ENCODE measurements at regions not wholly inside any gene's neighbourhood (a gene's known extent, or its start where the extent isn't known, plus 50 kb on each side); places are given as distances from the start of the nearest gene placed in this dataset.

GRCh38 chr6:56843476-56844349 lies 111.2 kb upstream of the BEND6 start (continued):
- TF ChIP-seq, protein P1, sequence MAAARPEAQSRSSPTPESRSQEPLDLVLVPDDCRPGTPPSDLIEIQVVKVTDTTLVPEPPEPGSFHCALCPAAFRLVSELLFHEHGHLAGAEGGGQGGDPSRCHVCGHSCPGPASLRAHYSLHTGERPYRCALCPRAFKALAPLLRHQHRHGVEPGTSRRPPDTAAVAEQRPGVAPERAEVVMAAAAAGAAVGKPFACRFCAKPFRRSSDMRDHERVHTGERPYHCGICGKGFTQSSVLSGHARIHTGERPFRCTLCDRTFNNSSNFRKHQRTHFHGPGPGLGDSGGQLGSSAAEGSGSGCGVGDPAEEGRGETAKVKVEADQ (CRISPR knock-in tag; IDR thresholded peaks at IDR 0.05; ENCODE audit: borderline replicate concordance), result no peak
- no peak for TF ChIP-seq ZNF589 (CRISPR knock-in tag; conservative IDR thresholded peaks at IDR 0.05)
- TF ChIP-seq, protein P2, sequence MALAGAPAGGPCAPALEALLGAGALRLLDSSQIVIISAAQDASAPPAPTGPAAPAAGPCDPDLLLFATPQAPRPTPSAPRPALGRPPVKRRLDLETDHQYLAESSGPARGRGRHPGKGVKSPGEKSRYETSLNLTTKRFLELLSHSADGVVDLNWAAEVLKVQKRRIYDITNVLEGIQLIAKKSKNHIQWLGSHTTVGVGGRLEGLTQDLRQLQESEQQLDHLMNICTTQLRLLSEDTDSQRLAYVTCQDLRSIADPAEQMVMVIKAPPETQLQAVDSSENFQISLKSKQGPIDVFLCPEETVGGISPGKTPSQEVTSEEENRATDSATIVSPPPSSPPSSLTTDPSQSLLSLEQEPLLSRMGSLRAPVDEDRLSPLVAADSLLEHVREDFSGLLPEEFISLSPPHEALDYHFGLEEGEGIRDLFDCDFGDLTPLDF (CRISPR knock-in tag; IDR thresholded peaks at IDR 0.05), result no peak
- TF ChIP-seq ZNF280B (CRISPR knock-in tag; IDR thresholded peaks at IDR 0.05; ENCODE audit: borderline replicate concordance), result peak; percentile 32; the same call in 1 of the 2 replicates
- no peak for TF ChIP-seq ZNF451 (CRISPR knock-in tag; IDR thresholded peaks at IDR 0.05)
- TF ChIP-seq, protein P3, sequence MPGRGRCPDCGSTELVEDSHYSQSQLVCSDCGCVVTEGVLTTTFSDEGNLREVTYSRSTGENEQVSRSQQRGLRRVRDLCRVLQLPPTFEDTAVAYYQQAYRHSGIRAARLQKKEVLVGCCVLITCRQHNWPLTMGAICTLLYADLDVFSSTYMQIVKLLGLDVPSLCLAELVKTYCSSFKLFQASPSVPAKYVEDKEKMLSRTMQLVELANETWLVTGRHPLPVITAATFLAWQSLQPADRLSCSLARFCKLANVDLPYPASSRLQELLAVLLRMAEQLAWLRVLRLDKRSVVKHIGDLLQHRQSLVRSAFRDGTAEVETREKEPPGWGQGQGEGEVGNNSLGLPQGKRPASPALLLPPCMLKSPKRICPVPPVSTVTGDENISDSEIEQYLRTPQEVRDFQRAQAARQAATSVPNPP (CRISPR knock-in tag; IDR thresholded peaks at IDR 0.05), result no peak
- TF ChIP-seq AHDC1 (CRISPR knock-in tag; IDR thresholded peaks at IDR 0.05; ENCODE audit: borderline replicate concordance), result no peak
- no peak for TF ChIP-seq ZNF530 (CRISPR knock-in tag; IDR thresholded peaks at IDR 0.05; ENCODE audit: low read depth)
- TF ChIP-seq NFYB (CRISPR knock-in tag; IDR thresholded peaks at IDR 0.05), result no peak
- TF ChIP-seq TBL1XR1 (IDR thresholded peaks at IDR 0.05; ENCODE audit: borderline replicate concordance, low read length, partially characterized antibody), result no peak
- TF ChIP-seq ZSCAN9 (CRISPR knock-in tag; IDR thresholded peaks at IDR 0.05; ENCODE audit: borderline replicate concordance), result no peak
- TF ChIP-seq JUN (CRISPR knock-in tag; IDR thresholded peaks at IDR 0.05), result no peak
- no peak for TF ChIP-seq SRSF4 (IDR thresholded peaks at IDR 0.05; ENCODE audit: low read depth, low read length, poor library complexity, severe bottlenecking)
- TF ChIP-seq BRD4 (CRISPR knock-in tag; IDR thresholded peaks at IDR 0.05), result no peak
- no peak for TF ChIP-seq TEF (CRISPR knock-in tag; IDR thresholded peaks at IDR 0.05)
- TF ChIP-seq ZNF605 (CRISPR knock-in tag; IDR thresholded peaks at IDR 0.05), result peak; percentile 77; the same call in 1 of the 2 replicates

All from HepG2 (cell line).